ENCODE measurements at regions not wholly inside any gene's neighbourhood (a gene's known extent, or its start where the extent isn't known, plus 50 kb on each side); places are given as distances from the start of the nearest gene placed in this dataset.

DNA sequence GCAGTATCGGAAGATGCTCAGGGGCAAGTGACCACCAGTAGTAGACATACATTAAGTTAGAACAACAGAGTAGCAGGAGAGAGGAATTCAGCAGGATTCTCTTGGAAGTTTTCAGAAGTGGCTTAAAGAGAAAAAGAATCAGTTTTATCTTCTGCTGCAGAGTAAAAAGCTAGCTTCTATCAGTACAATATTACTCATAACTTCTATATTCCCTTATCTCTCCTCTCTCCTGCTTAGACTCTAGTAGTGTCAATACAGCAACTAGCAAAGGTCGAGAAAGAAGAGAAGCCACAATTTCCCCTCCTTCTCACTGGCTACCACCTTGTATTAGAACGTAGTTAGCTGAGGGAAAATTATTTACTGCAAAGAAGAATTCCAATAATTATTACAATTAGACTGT lies 539.7 kb downstream of the DIPK2A start:
- intact Hi-C loops (cut with DNase I; ENCODE audit: low total_unique reads), result no loop called here
- H3K36me3 ChIP-seq, result no peaks in the 10 kb centered on the region
- no peaks in the 10 kb centered on the region for H3K27me3 ChIP-seq
- DNase-seq (ENCODE audit: low spot score in 2 of 2), result no peak
- no peak overlapping the region for H3K27ac ChIP-seq
- TF ChIP-seq POLR2A (IDR thresholded peaks at IDR 0.05), result no peak
- TF ChIP-seq POLR2AphosphoS5 (IDR thresholded peaks at IDR 0.05), result no peak
- no peak for TF ChIP-seq CTCF (IDR thresholded peaks at IDR 0.05)
- no peaks in the 10 kb centered on the region for H3K4me1 ChIP-seq
- H3K9me3 ChIP-seq, result no peaks in the 10 kb centered on the region
- no peak overlapping the region for H3K4me3 ChIP-seq

DNA sequence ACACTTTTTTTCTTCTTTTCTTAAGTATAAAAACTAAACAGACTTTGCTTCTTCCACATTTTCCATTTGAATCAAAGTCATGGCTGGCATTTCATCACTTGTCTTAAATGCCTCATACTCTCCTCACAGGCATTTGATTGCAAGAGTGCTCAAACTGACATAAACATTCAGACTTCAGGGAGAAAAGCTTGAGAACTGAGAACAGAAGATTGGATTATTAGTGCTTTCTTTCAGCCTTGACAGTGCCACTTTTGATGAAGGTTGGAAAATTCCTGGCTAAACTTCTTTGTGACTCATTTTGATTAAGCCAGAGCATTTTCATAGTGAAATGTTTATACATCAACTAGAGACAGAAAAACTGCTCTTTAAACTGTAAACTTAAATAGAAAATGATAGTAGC lies 544.4 kb downstream of the DIPK2A start:
- Histone ChIP-seq H3K36me3 (no peaks in the 10 kb centered on the region), H3K9me3 (no peaks in the 10 kb centered on the region), H3K4me3 (no peak overlapping the region), H3K4me1 (no peaks in the 10 kb centered on the region), H3K27me3 (no peaks in the 10 kb centered on the region), H3K27ac (no peak overlapping the region)
- intact Hi-C loops (cut with DNase I; ENCODE audit: low total_unique reads), result no loop called here
- TF ChIP-seq POLR2AphosphoS5 (IDR thresholded peaks at IDR 0.05) (no peak), CTCF (IDR thresholded peaks at IDR 0.05) (no peak), POLR2A (IDR thresholded peaks at IDR 0.05) (no peak)
- DNase-seq (ENCODE audit: low spot score in 2 of 2), result no peak

DNA sequence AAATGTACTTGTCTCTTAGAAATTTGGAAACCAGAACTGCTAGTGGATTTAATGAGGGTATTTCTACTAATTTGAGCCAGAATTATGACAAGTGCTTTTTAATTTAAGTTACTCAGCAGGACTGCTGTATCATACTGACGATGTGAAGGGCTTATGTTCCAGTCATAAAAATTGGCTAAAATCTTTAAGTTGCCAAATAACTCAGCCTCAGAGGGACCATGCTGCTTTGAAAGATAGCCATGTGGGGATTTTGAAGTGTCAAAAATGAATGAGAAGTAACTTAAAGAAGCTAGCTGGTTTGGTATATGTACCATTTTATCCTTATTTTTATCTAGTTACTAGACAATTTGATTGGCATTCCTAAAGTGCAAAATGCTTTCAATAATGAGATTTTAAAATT lies 545.0 kb downstream of the DIPK2A start:
- H3K4me3 ChIP-seq, result no peak overlapping the region
- no peaks in the 10 kb centered on the region for H3K4me1 ChIP-seq
- intact Hi-C loops (cut with DNase I; ENCODE audit: low total_unique reads), result no loop called here
- H3K36me3 ChIP-seq, result no peaks in the 10 kb centered on the region
- TF ChIP-seq CTCF (IDR thresholded peaks at IDR 0.05) (no peak), POLR2AphosphoS5 (IDR thresholded peaks at IDR 0.05) (no peak), POLR2A (IDR thresholded peaks at IDR 0.05) (no peak)
- DNase-seq (ENCODE audit: low spot score in 2 of 2), result no peak
- no peaks in the 10 kb centered on the region for H3K9me3 ChIP-seq
- no peaks in the 10 kb centered on the region for H3K27me3 ChIP-seq
- H3K27ac ChIP-seq, result no peak overlapping the region

- intact Hi-C loops (cut with DNase I; ENCODE audit: low total_unique reads), result no loop called here
- no peaks in the 10 kb centered on the region for H3K4me1 ChIP-seq
- no peak overlapping the region for H3K27ac ChIP-seq
- H3K27me3 ChIP-seq, result no peaks in the 10 kb centered on the region
- H3K4me3 ChIP-seq, result no peak overlapping the region
- TF ChIP-seq POLR2AphosphoS5 (IDR thresholded peaks at IDR 0.05) (no peak), CTCF (IDR thresholded peaks at IDR 0.05) (no peak), POLR2A (IDR thresholded peaks at IDR 0.05) (no peak)
- no peaks in the 10 kb centered on the region for H3K36me3 ChIP-seq
- H3K9me3 ChIP-seq, result no peaks in the 10 kb centered on the region
- no peak for DNase-seq (ENCODE audit: low spot score in 2 of 2)
These were observed 549.5 kb downstream of the DIPK2A start for GRCh38 chr3:144521131-144521530.

GRCh38 chr3:144522456-144522855 lies 550.8 kb downstream of the DIPK2A start:
- intact Hi-C loops (cut with DNase I; ENCODE audit: low total_unique reads), result no loop called here
- H3K36me3 ChIP-seq, result no peaks in the 10 kb centered on the region
- DNase-seq (ENCODE audit: low spot score in 2 of 2), result no peak
- no peak overlapping the region for H3K27ac ChIP-seq
- TF ChIP-seq POLR2AphosphoS5 (IDR thresholded peaks at IDR 0.05), result no peak
- no peaks in the 10 kb centered on the region for H3K27me3 ChIP-seq
- no peaks in the 10 kb centered on the region for H3K9me3 ChIP-seq
- no peaks in the 10 kb centered on the region for H3K4me1 ChIP-seq
- H3K4me3 ChIP-seq, result no peak overlapping the region

GRCh38 chr3:144523396-144523795 lies 551.8 kb downstream of the DIPK2A start:
- TF ChIP-seq POLR2A (IDR thresholded peaks at IDR 0.05), result no peak
- TF ChIP-seq CTCF (IDR thresholded peaks at IDR 0.05), result no peak
- TF ChIP-seq POLR2AphosphoS5 (IDR thresholded peaks at IDR 0.05), result no peak
- H3K4me3 ChIP-seq, result no peak overlapping the region
- no peaks in the 10 kb centered on the region for H3K36me3 ChIP-seq
- no peaks in the 10 kb centered on the region for H3K4me1 ChIP-seq
- H3K27me3 ChIP-seq, result no peaks in the 10 kb centered on the region
- H3K9me3 ChIP-seq, result no peaks in the 10 kb centered on the region
- DNase-seq (ENCODE audit: low spot score in 2 of 2), result no peak
- intact Hi-C loops (cut with DNase I; ENCODE audit: low total_unique reads), result no loop called here
- no peak overlapping the region for H3K27ac ChIP-seq

Data from breast epithelium (tissue), 4 donors.